Right atrium auricular region (tissue), 2 donors: ENCODE measurements at regions not wholly inside any gene's neighbourhood (a gene's known extent, or its start where the extent isn't known, plus 50 kb on each side); places are given as distances from the start of the nearest gene placed in this dataset.

ENCODE experiments used
- DNase-seq: peaks from one replicate; pipeline ENCODE4 v3.0.0-alpha.2; 2019; ENCODE audit warnings: low spot score
- H3K27ac ChIP-seq, 2 donors: fragments of 200-600 bp; sonication (generic); 1 replicate in 1 of 2; 2 replicates in 1 of 2; pipeline ENCODE4 v1.5.1; 2016 to 2019
- H3K27me3 ChIP-seq, 2 donors: fragments of 200-600 bp; sonication (generic); one replicate each; pipeline versions ENCODE4 v1.5.1 to v1.6.0; 2017 to 2019
- H3K36me3 ChIP-seq: fragments of 200-600 bp; sonication (generic); one replicate; pipeline ENCODE4 v1.5.1; 2016
- H3K4me1 ChIP-seq, 2 donors: fragments of 200-600 bp; sonication (generic); one replicate each; pipeline versions ENCODE4 v1.5.1 to v1.6.0; 2017 to 2019
- H3K4me3 ChIP-seq, 2 donors: fragments of 200-600 bp; sonication (generic); 1 replicate in 1 of 2; 2 replicates in 1 of 2; pipeline ENCODE4 v1.5.1; 2017 to 2019; ENCODE audit warnings: mild to moderate bottlenecking in 1 of 2, moderate library complexity in 1 of 2
- H3K9me3 ChIP-seq, 2 donors: fragments of 200-600 bp; sonication (generic); one replicate each; pipeline ENCODE4 v1.5.1; 2019
- TF ChIP-seq, protein P1 (sequence below), 2 donors: fragments of 200-600 bp; sonication (generic); IDR thresholded peaks; one replicate each; pipeline ENCODE4 v1.5.1; 2019; ENCODE audit warnings: antibody characterized with exemption in 2 of 2

DNA sequence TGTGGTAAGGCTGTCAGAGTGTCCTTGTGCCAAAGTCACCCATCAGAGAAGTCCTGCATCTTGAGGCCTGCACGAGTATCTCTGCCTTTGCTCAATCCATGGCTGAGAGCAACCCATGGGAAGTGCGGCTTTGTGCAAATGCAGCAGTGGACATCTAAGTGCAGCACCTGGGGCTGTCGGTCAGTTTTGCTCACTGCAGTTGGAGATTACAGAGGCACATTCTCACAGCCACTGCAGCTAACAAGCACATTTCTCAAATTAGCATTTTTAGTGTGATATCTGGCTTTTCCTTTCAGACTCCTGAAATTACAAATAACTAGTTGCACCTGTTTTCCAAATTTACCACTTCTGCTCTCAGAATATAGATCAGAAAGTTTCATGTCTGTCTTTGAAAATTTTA is 81.5 kb upstream of the DAZL start:
- H3K9me3 ChIP-seq: no peaks in the 10 kb centered on the region
- no peaks in the 10 kb centered on the region for H3K27me3 ChIP-seq
- H3K27ac ChIP-seq: no peak overlapping the region
- TF ChIP-seq, protein P1, sequence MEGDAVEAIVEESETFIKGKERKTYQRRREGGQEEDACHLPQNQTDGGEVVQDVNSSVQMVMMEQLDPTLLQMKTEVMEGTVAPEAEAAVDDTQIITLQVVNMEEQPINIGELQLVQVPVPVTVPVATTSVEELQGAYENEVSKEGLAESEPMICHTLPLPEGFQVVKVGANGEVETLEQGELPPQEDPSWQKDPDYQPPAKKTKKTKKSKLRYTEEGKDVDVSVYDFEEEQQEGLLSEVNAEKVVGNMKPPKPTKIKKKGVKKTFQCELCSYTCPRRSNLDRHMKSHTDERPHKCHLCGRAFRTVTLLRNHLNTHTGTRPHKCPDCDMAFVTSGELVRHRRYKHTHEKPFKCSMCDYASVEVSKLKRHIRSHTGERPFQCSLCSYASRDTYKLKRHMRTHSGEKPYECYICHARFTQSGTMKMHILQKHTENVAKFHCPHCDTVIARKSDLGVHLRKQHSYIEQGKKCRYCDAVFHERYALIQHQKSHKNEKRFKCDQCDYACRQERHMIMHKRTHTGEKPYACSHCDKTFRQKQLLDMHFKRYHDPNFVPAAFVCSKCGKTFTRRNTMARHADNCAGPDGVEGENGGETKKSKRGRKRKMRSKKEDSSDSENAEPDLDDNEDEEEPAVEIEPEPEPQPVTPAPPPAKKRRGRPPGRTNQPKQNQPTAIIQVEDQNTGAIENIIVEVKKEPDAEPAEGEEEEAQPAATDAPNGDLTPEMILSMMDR (IDR thresholded peaks at IDR 0.05): no peak
- no peak for DNase-seq
- H3K36me3 ChIP-seq: no peaks in the 10 kb centered on the region
- no peak overlapping the region for H3K4me3 ChIP-seq
- H3K4me1 ChIP-seq: no peaks in the 10 kb centered on the region

DNA sequence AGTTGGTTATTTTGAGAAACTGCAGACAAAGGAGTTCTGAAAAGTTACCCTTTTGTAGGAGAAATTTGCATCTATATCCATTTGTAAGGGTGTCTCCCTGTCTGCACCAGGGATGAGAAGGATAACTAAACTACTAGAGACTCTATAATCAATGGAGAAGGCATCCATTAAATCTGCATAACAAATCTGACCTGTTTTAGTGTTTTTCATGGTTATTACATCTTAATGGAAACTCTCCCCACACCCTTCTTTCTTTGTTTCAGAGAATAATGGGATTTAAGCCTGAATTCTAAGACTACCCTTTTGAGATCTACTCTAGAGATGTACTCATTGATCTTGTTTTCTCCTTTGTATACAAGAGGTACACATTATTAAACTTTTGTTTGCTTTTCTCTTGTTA is 82.0 kb upstream of the DAZL start:
- DNase-seq: no peak
- TF ChIP-seq, protein P1 (IDR thresholded peaks at IDR 0.05): no peak
- no peaks in the 10 kb centered on the region for H3K36me3 ChIP-seq
- no peak overlapping the region for H3K4me3 ChIP-seq
- H3K4me1 ChIP-seq: no peaks in the 10 kb centered on the region
- H3K9me3 ChIP-seq: no peaks in the 10 kb centered on the region
- H3K27me3 ChIP-seq: no peaks in the 10 kb centered on the region
- H3K27ac ChIP-seq: no peak overlapping the region

DNA sequence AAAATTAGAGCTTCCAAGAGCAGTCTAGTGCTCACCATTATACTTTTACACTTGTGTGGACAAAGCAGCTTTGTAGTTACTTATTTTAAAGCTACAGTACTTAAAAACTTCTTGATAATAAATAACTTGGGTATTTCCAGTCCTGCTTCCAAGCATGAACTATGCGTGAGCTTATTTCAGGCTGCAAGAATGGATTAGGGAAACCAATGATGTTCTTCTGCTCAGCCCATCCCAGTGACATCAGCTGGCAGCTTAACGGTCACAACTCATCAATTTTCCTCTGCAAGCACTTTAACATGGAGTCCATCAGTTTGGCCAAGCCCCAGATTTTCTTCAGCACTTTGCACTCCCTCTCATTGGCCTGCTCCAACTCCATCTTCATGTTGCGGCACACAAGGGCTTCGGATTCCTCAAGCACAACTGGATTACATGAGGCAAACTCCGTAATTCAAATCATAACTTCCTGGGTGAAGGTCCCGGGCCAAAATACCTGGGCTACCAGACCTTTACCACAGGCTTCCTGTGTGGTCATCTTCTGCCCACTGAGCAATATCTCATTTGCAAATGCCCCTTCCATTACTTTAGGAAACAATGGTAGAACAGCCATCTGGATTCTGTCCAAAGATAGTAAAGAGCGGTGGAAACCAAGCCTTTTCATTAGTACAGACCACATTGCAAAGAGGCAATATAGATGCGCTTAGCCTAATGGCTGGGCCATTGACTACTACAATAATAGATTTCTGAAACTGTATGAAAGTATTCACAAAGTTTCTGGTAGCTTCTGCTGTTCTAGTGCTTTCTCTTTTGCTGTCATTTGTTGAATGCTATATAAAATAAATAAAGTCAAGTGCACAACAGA is 87.5 kb upstream of the DAZL start:
- Histone ChIP-seq H3K4me3 (no peak overlapping the region), H3K27me3 (no peaks in the 10 kb centered on the region), H3K4me1 (peaks cover 0 to 3% of the 10 kb centered on the region in 2 donors), H3K36me3 (no peaks in the 10 kb centered on the region), H3K9me3 (no peaks in the 10 kb centered on the region), H3K27ac (no peak overlapping the region)
- TF ChIP-seq, protein P1 (IDR thresholded peaks at IDR 0.05): no peak
- DNase-seq: no peak

DNA sequence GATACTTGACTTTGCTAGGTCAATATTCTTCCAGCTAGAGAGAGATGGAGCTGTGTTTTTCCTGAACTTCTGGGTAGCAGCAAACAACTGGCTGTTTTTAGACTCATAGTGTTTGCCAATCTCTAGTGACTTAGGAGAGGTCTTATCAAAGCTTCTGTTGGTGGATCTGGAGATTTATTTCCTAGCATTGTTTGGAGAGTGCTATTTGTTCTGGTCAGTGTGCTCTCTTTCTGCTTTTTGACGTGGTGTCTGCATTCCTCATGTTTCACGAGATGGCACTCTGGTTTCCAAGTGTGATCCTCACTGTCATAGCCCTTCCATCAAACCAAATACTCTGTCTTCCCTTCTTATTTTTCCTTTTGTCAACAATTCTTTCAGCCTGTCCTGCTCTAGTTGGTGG is 88.6 kb upstream of the DAZL start:
- TF ChIP-seq, protein P1 (IDR thresholded peaks at IDR 0.05): no peak
- DNase-seq: no peak
- Histone ChIP-seq H3K9me3 (no peaks in the 10 kb centered on the region), H3K4me1 (peaks cover 0 to 14% of the 10 kb centered on the region in 2 donors), H3K27me3 (no peaks in the 10 kb centered on the region), H3K36me3 (no peaks in the 10 kb centered on the region), H3K27ac (peak overlapping the region in 1 of 2 donors; percentile 78), H3K4me3 (no peak overlapping the region)

DNA sequence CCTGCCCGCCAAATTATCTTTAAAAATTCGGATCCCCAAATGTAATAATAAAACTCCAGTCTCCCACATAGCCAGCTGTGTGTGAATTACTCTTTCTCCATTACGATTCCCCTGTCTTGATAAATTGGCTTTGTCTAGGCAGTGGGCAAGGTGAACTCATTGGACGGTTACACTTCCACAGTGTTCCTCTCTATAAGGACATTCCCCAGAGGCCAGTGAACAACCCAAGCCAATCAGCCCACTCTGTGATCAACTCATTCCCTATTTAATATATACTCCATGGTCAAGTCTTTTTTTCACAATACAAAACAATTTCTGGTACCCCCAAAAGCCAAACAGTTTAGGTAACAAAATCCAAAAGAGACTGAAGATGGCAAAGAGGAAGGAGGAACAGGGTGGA is 90.5 kb upstream of the DAZL start:
- Histone ChIP-seq H3K4me3 (no peak overlapping the region), H3K27me3 (no peaks in the 10 kb centered on the region), H3K36me3 (no peaks in the 10 kb centered on the region), H3K4me1 (peaks cover 0 to 14% of the 10 kb centered on the region in 2 donors), H3K27ac (no peak overlapping the region), H3K9me3 (no peaks in the 10 kb centered on the region)
- TF ChIP-seq, protein P1 (IDR thresholded peaks at IDR 0.05): no peak
- no peak for DNase-seq
